ENCODE measurements at regions not wholly inside any gene's neighbourhood (a gene's known extent, or its start where the extent isn't known, plus 50 kb on each side); places are given as distances from the start of the nearest gene placed in this dataset.

- TF ChIP-seq CTCF (IDR thresholded peaks at IDR 0.05) (no peak), POLR2A (IDR thresholded peaks at IDR 0.05) (no peak)
Observed at GRCh38 chr7:41870461-41871138, 167.7 kb upstream of the INHBA start.
